SK-N-SH treated with all-trans-retinoic acid at 6 μM for 48 hours (cell line): ENCODE measurements at regions not wholly inside any gene's neighbourhood (a gene's known extent, or its start where the extent isn't known, plus 50 kb on each side); places are given as distances from the start of the nearest gene placed in this dataset.
A peak's percentile ranks its signal among the peaks of the same experiment; 100 is the strongest.

Experiments used
- ATAC-seq: fragments of 200-7000 bp; cut with Tn5 transposase; 3 replicates; pipeline ENCODE4 v1.9.1; 2020; ENCODE audit warnings: mild to moderate bottlenecking, moderate library complexity
- ARNTL ChIP-seq: fragments of 450-650 bp; formaldehyde crosslinking; IDR thresholded peaks from 2 replicates; pipeline ENCODE4 v1.5.0; 2020; ENCODE audit warnings: low read depth, mild to moderate bottlenecking, moderate library complexity, borderline replicate concordance
- BACH2 ChIP-seq: fragments of 250-450 bp; sonication (Bioruptor Pico); IDR thresholded peaks from 2 replicates; pipeline ENCODE4 v1.9.0; 2021; ENCODE audit warnings: mild to moderate bottlenecking, borderline replicate concordance
- CSDC2 ChIP-seq: fragments of 250-450 bp; sonication (Bioruptor Pico); IDR thresholded peaks from 2 replicates; pipeline ENCODE4 v1.5.0; 2020; ENCODE audit warnings: mild to moderate bottlenecking, moderate library complexity
- CSRNP3 ChIP-seq: fragments of 250-450 bp; sonication (Bioruptor Pico); IDR thresholded peaks from 2 replicates; pipeline ENCODE4 v1.5.1; 2021; ENCODE audit warnings: mild to moderate bottlenecking, moderate library complexity
- ESRRG ChIP-seq: fragments of 250-450 bp; sonication (Bioruptor Pico); IDR thresholded peaks from 2 replicates; pipeline ENCODE4 v1.6.1; 2021; ENCODE audit warnings: mild to moderate bottlenecking
- GLIS3 ChIP-seq: fragments of 250-450 bp; sonication (Bioruptor Pico); IDR thresholded peaks from 2 replicates; pipeline ENCODE4 v1.5.0; 2020; ENCODE audit warnings: mild to moderate bottlenecking, moderate library complexity
- ISL1 ChIP-seq: fragments of 250-450 bp; sonication (Bioruptor Pico); IDR thresholded peaks from 2 replicates; pipeline ENCODE4 v2.1.2; 2022; ENCODE audit warnings: mild to moderate bottlenecking, moderate library complexity
- OSR1 ChIP-seq: fragments of 250-450 bp; sonication (Bioruptor Pico); IDR thresholded peaks from 2 replicates; pipeline ENCODE4 v1.8.0; 2022; ENCODE audit warnings: moderate library complexity, mild to moderate bottlenecking, inconsistent platforms
- PATZ1 ChIP-seq: fragments of 250-450 bp; sonication (Bioruptor Pico); IDR thresholded peaks from 2 replicates; pipeline ENCODE4 v1.8.0; 2020; ENCODE audit warnings: mild to moderate bottlenecking, moderate library complexity, borderline replicate concordance
- PPARA ChIP-seq: fragments of 250-450 bp; sonication (Bioruptor Pico); IDR thresholded peaks from 2 replicates; pipeline ENCODE4 v1.5.0; 2020; ENCODE audit warnings: mild to moderate bottlenecking, borderline replicate concordance
- RARB ChIP-seq: fragments of 250-450 bp; sonication (Bioruptor Pico); IDR thresholded peaks from 2 replicates; pipeline ENCODE4 v1.8.0; 2021; ENCODE audit warnings: mild to moderate bottlenecking, moderate library complexity
- SNAI2 ChIP-seq: fragments of 250-450 bp; sonication (Bioruptor Pico); IDR thresholded peaks from 2 replicates; pipeline ENCODE4 v1.5.0; 2020; ENCODE audit warnings: mild to moderate bottlenecking, moderate library complexity
- TCF4 ChIP-seq: fragments of 250-450 bp; sonication (Bioruptor Pico); IDR thresholded peaks from 2 replicates; pipeline ENCODE4 v1.8.0; 2021; ENCODE audit warnings: mild to moderate bottlenecking, moderate library complexity, borderline replicate concordance
- TOX ChIP-seq: fragments of 250-450 bp; sonication (Bioruptor Pico); IDR thresholded peaks from 2 replicates; pipeline ENCODE4 v1.8.0; 2021; ENCODE audit warnings: mild to moderate bottlenecking, moderate library complexity, borderline replicate concordance
- TSHZ2 ChIP-seq: fragments of 250-450 bp; sonication (Bioruptor Pico); IDR thresholded peaks from 2 replicates; pipeline ENCODE4 v1.5.0; 2020; ENCODE audit warnings: mild to moderate bottlenecking, moderate library complexity
- ZC3H10 ChIP-seq: fragments of 250-450 bp; sonication (Bioruptor Pico); IDR thresholded peaks from 2 replicates; pipeline ENCODE4 v1.5.1; 2021; ENCODE audit warnings: mild to moderate bottlenecking, moderate library complexity
- ZFP3 ChIP-seq: fragments of 250-450 bp; sonication (Bioruptor Pico); IDR thresholded peaks from 2 replicates; pipeline ENCODE4 v1.5.0; 2020; ENCODE audit warnings: mild to moderate bottlenecking, moderate library complexity
- ZFP30 ChIP-seq: fragments of 450-650 bp; formaldehyde crosslinking; IDR thresholded peaks from 2 replicates; pipeline ENCODE4 v1.5.0; 2022; ENCODE audit warnings: mild to moderate bottlenecking, moderate library complexity
- ZNF565 ChIP-seq: fragments of 450-650 bp; formaldehyde crosslinking; conservative IDR thresholded peaks from 2 replicates; pipeline ENCODE4 v1.5.0; 2020; ENCODE audit warnings: low read depth, mild to moderate bottlenecking, moderate library complexity
- ZNF70 ChIP-seq: fragments of 450-650 bp; formaldehyde crosslinking; IDR thresholded peaks from 2 replicates; pipeline ENCODE4 v1.5.0; 2020; ENCODE audit warnings: mild to moderate bottlenecking, moderate library complexity
- ZNF8 ChIP-seq: fragments of 450-650 bp; formaldehyde crosslinking; IDR thresholded peaks from 2 replicates; pipeline ENCODE4 v1.5.0; 2020; ENCODE audit warnings: mild to moderate bottlenecking, moderate library complexity
- TF ChIP-seq, protein P1 (sequence below): fragments of 250-450 bp; sonication (Bioruptor Pico); IDR thresholded peaks from 2 replicates; pipeline ENCODE4 v1.5.1; 2020; ENCODE audit warnings: low read depth, mild to moderate bottlenecking, moderate library complexity

DNA sequence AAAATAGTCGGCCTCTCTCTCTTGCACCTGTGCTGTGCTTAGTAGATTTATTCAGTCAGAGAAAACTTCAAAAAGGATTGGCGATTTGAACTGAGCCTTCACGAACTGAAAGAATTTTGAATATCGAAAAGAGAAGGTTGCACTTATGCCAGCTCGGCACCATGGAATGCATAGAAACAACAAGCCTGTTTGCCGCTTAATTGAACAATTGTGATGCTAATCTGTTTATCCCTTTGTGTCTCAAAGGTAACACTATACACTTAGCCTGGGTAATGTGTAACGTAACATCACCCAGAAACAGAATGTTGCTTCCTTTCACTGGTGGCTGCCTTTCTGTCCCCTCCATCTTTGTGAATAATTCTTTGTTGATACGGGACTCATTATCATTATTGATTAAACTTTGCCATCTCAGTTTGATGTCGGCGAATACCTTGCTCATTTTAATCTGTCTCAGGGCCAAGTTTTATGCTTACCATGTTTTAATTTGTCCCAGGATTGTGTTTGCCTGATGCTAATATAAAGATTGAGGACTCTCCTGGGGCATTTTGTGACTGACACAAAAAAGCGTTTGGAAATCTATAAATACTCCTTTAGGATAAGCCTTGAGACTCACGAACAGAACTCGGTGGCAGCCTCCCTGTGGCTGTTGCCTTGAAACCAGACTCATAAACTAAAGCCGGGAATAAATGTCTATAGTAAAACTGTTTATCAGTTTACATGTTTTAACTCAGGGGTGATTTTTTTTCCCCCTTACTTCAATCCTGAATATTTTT is 400.5 kb downstream of the RAPGEF2 start:
- TF ChIP-seq TSHZ2 (no peak), ESRRG (no peak), CSRNP3 (CRISPR knock-in tag) (no peak), OSR1 (CRISPR knock-in tag) (no peak), ZNF565 (CRISPR knock-in tag) (no peak), ZC3H10 (no peak), TOX (CRISPR knock-in tag) (no peak), ZNF8 (CRISPR knock-in tag) (no peak), RARB (CRISPR knock-in tag) (no peak), ISL1 (CRISPR knock-in tag) (no peak), PATZ1 (CRISPR knock-in tag) (no peak), TCF4 (no peak), PPARA (CRISPR knock-in tag) (no peak), ZFP3 (CRISPR knock-in tag) (no peak), SNAI2 (CRISPR knock-in tag) (no peak), ZFP30 (CRISPR knock-in tag) (no peak), ARNTL (CRISPR knock-in tag) (no peak), BACH2 (CRISPR knock-in tag) (no peak), ZNF70 (CRISPR knock-in tag) (no peak)
- TF ChIP-seq, protein P1, sequence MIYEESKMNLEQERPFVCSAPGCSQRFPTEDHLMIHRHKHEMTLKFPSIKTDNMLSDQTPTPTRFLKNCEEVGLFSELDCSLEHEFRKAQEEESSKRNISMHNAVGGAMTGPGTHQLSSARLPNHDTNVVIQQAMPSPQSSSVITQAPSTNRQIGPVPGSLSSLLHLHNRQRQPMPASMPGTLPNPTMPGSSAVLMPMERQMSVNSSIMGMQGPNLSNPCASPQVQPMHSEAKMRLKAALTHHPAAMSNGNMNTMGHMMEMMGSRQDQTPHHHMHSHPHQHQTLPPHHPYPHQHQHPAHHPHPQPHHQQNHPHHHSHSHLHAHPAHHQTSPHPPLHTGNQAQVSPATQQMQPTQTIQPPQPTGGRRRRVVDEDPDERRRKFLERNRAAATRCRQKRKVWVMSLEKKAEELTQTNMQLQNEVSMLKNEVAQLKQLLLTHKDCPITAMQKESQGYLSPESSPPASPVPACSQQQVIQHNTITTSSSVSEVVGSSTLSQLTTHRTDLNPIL (CRISPR knock-in tag): no peak
- no peak for ATAC-seq

GRCh38 chr4:159504684-159505083 is 401.8 kb downstream of the RAPGEF2 start:
- peak; percentile 71 for ATAC-seq
- TF ChIP-seq ESRRG (no peak), ZNF8 (CRISPR knock-in tag) (no peak), PPARA (CRISPR knock-in tag) (no peak), TSHZ2 (no peak), CSRNP3 (CRISPR knock-in tag) (no peak), ZFP3 (CRISPR knock-in tag) (no peak), CSDC2 (CRISPR knock-in tag) (no peak), PATZ1 (CRISPR knock-in tag) (no peak), ZFP30 (CRISPR knock-in tag) (no peak), TCF4 (no peak), TOX (CRISPR knock-in tag) (no peak), RARB (CRISPR knock-in tag) (no peak), BACH2 (CRISPR knock-in tag) (no peak), GLIS3 (CRISPR knock-in tag) (no peak), ZC3H10 (no peak)
- TF ChIP-seq, protein P1 (CRISPR knock-in tag): no peak
